ENCODE measurements at regions not wholly inside any gene's neighbourhood (a gene's known extent, or its start where the extent isn't known, plus 50 kb on each side); places are given as distances from the start of the nearest gene placed in this dataset.

- intact Hi-C loops (cut with micrococcal nuclease) (no loop called here), in situ Hi-C loops (cut with MboI) (no loop called here)
- Histone ChIP-seq H3K4me1 (replicated peaks in 1 of 2; ENCODE audit: control insufficient read depth in 2 of 2, insufficient read depth in 2 of 2, low read length in 2 of 2) (no peaks in the 10 kb centered on the region), H3K4me2 (ENCODE audit: insufficient read depth, low read length) (no peak overlapping the region), H3K27ac (ENCODE audit: extremely low read depth, low read depth, low read length) (no peak overlapping the region), H3K27me3 (ENCODE audit: control insufficient read depth in 2 of 2, insufficient read depth in 2 of 2, low read length in 2 of 2) (no peaks in the 10 kb centered on the region), H4K20me1 (replicated peaks; ENCODE audit: control insufficient read depth, insufficient read depth, low read length) (no peaks in the 10 kb centered on the region), H3K4me3 (no peak overlapping the region), H3K9me1 (ENCODE audit: control insufficient read depth, insufficient read depth, low read length) (no peaks in the 10 kb centered on the region), H3K79me2 (ENCODE audit: control insufficient read depth, insufficient read depth, low read length) (no peaks in the 10 kb centered on the region), H3K9ac (ENCODE audit: insufficient read depth in 1 of 2, low read depth in 2 of 2, low read length in 2 of 2) (no peak overlapping the region), H3K9me3 (replicated peaks; ENCODE audit: control insufficient read depth, insufficient read depth, low read depth, low read length) (no peaks in the 10 kb centered on the region), H3K36me3 (ENCODE audit: control insufficient read depth, insufficient read depth, low read length) (no peaks in the 10 kb centered on the region), H2AFZ (ENCODE audit: low read depth, low read length) (no peak overlapping the region)
- DNase-seq (ENCODE audit: extremely low read depth in 1 of 4, low spot score in 3 of 4) (no peak), FAIRE-seq (no peak), ATAC-seq (no peak)
- ChIA-PET POLR2A (no interaction called here), CTCF (ENCODE audit: low intra/inter-chr PET ratio) (no interaction called here)
- no TSS peak for BruUV-seq (replicated peaks)
- TF ChIP-seq NCOA1 (IDR thresholded peaks at IDR 0.05; ENCODE audit: low read depth), result no peak
- TF ChIP-seq RFX5 (IDR thresholded peaks at IDR 0.05; ENCODE audit: low read depth, low read length), result no peak
- no peak for TF ChIP-seq ZNF518B (CRISPR knock-in tag; IDR thresholded peaks at IDR 0.05)
- TF ChIP-seq JUNB (CRISPR knock-in tag; conservative IDR thresholded peaks at IDR 0.05), result no peak
- TF ChIP-seq MAFK (IDR thresholded peaks at IDR 0.05; ENCODE audit: low read length), result no peak
- no peak for TF ChIP-seq POLR2A (conservative IDR thresholded peaks at IDR 0.05)
- no peak for TF ChIP-seq CBFA2T3 (IDR thresholded peaks at IDR 0.05)
- TF ChIP-seq RNF2 (IDR thresholded peaks at IDR 0.05), result no peak
- no peak for TF ChIP-seq GATA2 (CRISPR knock-in tag; IDR thresholded peaks at IDR 0.05)
- no peak for TF ChIP-seq MAFG (tag; conservative IDR thresholded peaks at IDR 0.05)
- no peak for TF ChIP-seq SMAD4 (CRISPR knock-in tag; conservative IDR thresholded peaks at IDR 0.05)
These were observed 161.4 kb downstream of the PRELID2 start for GRCh38 chr5:145673786-145674185.

Measured in K562 (cell line).